ENCODE measurements at regions not wholly inside any gene's neighbourhood (a gene's known extent, or its start where the extent isn't known, plus 50 kb on each side); places are given as distances from the start of the nearest gene placed in this dataset.

DNA sequence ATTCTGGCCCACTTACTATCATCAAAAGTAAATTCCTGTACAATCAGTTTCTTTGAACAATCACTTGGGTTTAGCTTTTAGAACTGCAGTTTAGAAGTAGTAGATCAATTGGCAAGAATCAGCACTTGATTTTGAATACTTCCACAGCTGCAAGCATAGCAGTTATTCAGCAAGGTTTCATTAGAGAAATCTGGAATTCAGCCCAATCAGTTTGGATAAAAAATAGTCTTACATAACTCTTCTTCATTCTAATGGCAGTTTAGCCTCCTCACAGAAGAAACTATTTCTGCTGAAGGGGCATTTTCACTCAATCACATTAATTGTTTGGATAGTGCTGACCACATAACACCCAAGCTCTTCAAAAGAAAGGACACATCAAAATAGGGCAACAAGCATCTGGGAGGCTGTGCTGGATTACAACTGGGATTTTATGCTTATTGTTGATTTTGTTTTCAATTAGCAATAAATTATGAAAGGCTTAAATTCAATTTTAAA lies 336.2 kb upstream of the PDE4D start:
- no peak overlapping the region for H3K4me3 ChIP-seq (ENCODE audit: low read depth, low read length)
- POLR2A ChIA-PET: no interaction called here

DNA sequence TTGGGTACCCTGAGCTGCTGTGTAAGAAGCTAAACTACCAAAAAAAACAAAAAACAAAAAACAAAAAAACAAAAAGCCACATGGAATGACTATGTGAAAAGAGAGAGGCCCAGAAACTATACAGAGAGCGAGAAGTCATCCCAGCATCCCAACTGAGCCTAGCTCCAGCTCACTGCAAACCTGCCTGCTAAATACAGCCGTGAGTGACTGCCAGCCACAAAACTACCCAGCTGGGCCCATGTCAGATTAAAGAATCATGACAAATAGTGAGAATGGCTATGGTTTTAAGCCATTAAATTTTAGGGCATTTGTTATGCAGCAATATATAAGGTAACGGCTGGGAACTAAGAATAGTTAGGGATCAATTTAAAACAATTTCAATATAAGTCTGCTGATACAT lies 335.1 kb upstream of the PDE4D start:
- Mint-ChIP-seq H3K27ac (ENCODE audit: unreplicated experiment) (no peak overlapping the region), H3K9me3 (ENCODE audit: unreplicated experiment) (no peaks in the 10 kb centered on the region), H3K27me3 (ENCODE audit: insufficient read depth, unreplicated experiment) (peaks cover 4% of the 10 kb centered on the region), H3K4me3 (ENCODE audit: unreplicated experiment) (no peak overlapping the region), H3K4me1 (ENCODE audit: low read depth, unreplicated experiment) (no peaks in the 10 kb centered on the region), H3K36me3 (ENCODE audit: insufficient read depth, unreplicated experiment) (no peaks in the 10 kb centered on the region)
- no peaks in the 10 kb centered on the region for H3K27me3 ChIP-seq (replicated peaks; ENCODE audit: control insufficient read depth, insufficient read depth, low read length)
- no peak for DNase-seq
- CTCF ChIA-PET: no interaction called here
- POLR2A ChIA-PET: no interaction called here
- no peaks in the 10 kb centered on the region for H3K4me1 ChIP-seq
- H3K36me3 ChIP-seq (ENCODE audit: control insufficient read depth, insufficient read depth, low read length): no peaks in the 10 kb centered on the region
- H3K4me3 ChIP-seq (ENCODE audit: low read depth, low read length): no peak overlapping the region
- no peaks in the 10 kb centered on the region for H3K9me3 ChIP-seq
- no TSS peak for BruUV-seq (replicated peaks)
- intact Hi-C loops (cut with micrococcal nuclease; ENCODE audit: unreplicated experiment): no loop called here
- TF ChIP-seq, protein P1, sequence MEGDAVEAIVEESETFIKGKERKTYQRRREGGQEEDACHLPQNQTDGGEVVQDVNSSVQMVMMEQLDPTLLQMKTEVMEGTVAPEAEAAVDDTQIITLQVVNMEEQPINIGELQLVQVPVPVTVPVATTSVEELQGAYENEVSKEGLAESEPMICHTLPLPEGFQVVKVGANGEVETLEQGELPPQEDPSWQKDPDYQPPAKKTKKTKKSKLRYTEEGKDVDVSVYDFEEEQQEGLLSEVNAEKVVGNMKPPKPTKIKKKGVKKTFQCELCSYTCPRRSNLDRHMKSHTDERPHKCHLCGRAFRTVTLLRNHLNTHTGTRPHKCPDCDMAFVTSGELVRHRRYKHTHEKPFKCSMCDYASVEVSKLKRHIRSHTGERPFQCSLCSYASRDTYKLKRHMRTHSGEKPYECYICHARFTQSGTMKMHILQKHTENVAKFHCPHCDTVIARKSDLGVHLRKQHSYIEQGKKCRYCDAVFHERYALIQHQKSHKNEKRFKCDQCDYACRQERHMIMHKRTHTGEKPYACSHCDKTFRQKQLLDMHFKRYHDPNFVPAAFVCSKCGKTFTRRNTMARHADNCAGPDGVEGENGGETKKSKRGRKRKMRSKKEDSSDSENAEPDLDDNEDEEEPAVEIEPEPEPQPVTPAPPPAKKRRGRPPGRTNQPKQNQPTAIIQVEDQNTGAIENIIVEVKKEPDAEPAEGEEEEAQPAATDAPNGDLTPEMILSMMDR (IDR thresholded peaks at IDR 0.05; ENCODE audit: insufficient read depth in 1 of 2, low read depth in 1 of 2, low read length in 1 of 2, severe bottlenecking in 1 of 2, unreplicated experiment in 1 of 2): no peak

More for the DNA sequence above, 336.2 kb upstream of the PDE4D start:
- TF ChIP-seq, protein P1 (IDR thresholded peaks at IDR 0.05; ENCODE audit: insufficient read depth in 1 of 2, low read depth in 1 of 2, low read length in 1 of 2, severe bottlenecking in 1 of 2, unreplicated experiment in 1 of 2): no peak
- Histone ChIP-seq H3K27me3 (replicated peaks; ENCODE audit: control insufficient read depth, insufficient read depth, low read length) (no peaks in the 10 kb centered on the region), H3K9me3 (no peaks in the 10 kb centered on the region), H3K36me3 (ENCODE audit: control insufficient read depth, insufficient read depth, low read length) (no peaks in the 10 kb centered on the region), H3K4me1 (no peaks in the 10 kb centered on the region)
- no TSS peak for BruUV-seq (replicated peaks)
- H3K27me3 Mint-ChIP-seq (ENCODE audit: insufficient read depth, unreplicated experiment): peaks cover 4% of the 10 kb centered on the region
- H3K4me1 Mint-ChIP-seq (ENCODE audit: low read depth, unreplicated experiment): no peaks in the 10 kb centered on the region
- CTCF ChIA-PET: no interaction called here
- no peaks in the 10 kb centered on the region for H3K36me3 Mint-ChIP-seq (ENCODE audit: insufficient read depth, unreplicated experiment)
- no peak overlapping the region for H3K4me3 Mint-ChIP-seq (ENCODE audit: unreplicated experiment)
- DNase-seq: no peak
- no peak overlapping the region for H3K27ac Mint-ChIP-seq (ENCODE audit: unreplicated experiment)
- H3K9me3 Mint-ChIP-seq (ENCODE audit: unreplicated experiment): no peaks in the 10 kb centered on the region
- intact Hi-C loops (cut with micrococcal nuclease; ENCODE audit: unreplicated experiment): no loop called here

DNA sequence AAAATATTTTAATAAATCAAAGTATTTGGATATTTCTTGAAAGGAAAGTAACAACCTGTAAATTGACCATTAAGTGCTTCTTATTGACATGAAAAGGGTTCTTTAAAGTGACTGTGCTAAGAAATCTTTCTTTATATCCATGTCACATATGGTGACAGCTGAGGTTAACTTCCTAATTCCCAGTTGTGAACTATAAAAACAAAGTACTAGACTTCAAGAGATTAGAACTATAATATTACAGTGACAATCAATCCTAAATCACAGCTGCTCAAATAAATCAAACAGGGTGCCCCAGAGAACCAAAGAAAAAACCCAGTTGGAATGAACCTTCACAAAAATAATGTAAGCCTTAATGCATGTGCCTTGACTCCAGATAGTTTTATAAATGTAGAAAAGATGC lies 332.6 kb upstream of the PDE4D start:
- H3K27ac Mint-ChIP-seq (ENCODE audit: unreplicated experiment): no peak overlapping the region
- Histone ChIP-seq H3K9me3 (no peaks in the 10 kb centered on the region), H3K4me1 (no peaks in the 10 kb centered on the region), H3K36me3 (ENCODE audit: control insufficient read depth, insufficient read depth, low read length) (no peaks in the 10 kb centered on the region), H3K27me3 (replicated peaks; ENCODE audit: control insufficient read depth, insufficient read depth, low read length) (no peaks in the 10 kb centered on the region), H3K4me3 (ENCODE audit: low read depth, low read length) (no peak overlapping the region)
- H3K27me3 Mint-ChIP-seq (ENCODE audit: insufficient read depth, unreplicated experiment): peaks cover 4% of the 10 kb centered on the region
- no peak for DNase-seq
- no TSS peak for BruUV-seq (replicated peaks)
- H3K4me1 Mint-ChIP-seq (ENCODE audit: low read depth, unreplicated experiment): no peaks in the 10 kb centered on the region
- intact Hi-C loops (cut with micrococcal nuclease; ENCODE audit: unreplicated experiment): no loop called here
- no peak overlapping the region for H3K4me3 Mint-ChIP-seq (ENCODE audit: unreplicated experiment)
- H3K36me3 Mint-ChIP-seq (ENCODE audit: insufficient read depth, unreplicated experiment): no peaks in the 10 kb centered on the region
- ChIA-PET CTCF (no interaction called here), POLR2A (no interaction called here)
- TF ChIP-seq, protein P1 (IDR thresholded peaks at IDR 0.05; ENCODE audit: insufficient read depth in 1 of 2, low read depth in 1 of 2, low read length in 1 of 2, severe bottlenecking in 1 of 2, unreplicated experiment in 1 of 2): no peak
- no peaks in the 10 kb centered on the region for H3K9me3 Mint-ChIP-seq (ENCODE audit: unreplicated experiment)
